ENCODE measurements at regions not wholly inside any gene's neighbourhood (a gene's known extent, or its start where the extent isn't known, plus 50 kb on each side); places are given as distances from the start of the nearest gene placed in this dataset.

GRCh38 chrX:20409991-20410390 is 143.3 kb upstream of the RPS6KA3 start:
- TF ChIP-seq Cebpa-rat (IDR thresholded peaks at IDR 0.05) = no peak
- peaks cover 0 to 4% (median 0%) of the 10 kb centered on the region in 11 experiments; a peak in 1 of 22 replicates for H3K9me3 ChIP-seq (replicated peaks in 1 of 11)
- no peak overlapping the region for H3K27ac ChIP-seq
- no peak overlapping the region for H3K9ac ChIP-seq
- H3K4me3 ChIP-seq = no peak overlapping the region
- H3K36me3 ChIP-seq = no peaks in the 10 kb centered on the region
- no peaks in the 10 kb centered on the region for H4K20me1 ChIP-seq
- H3K27me3 ChIP-seq = no peaks in the 10 kb centered on the region
- H3K4me1 ChIP-seq = peaks cover 7 to 25% (median 22%) of the 10 kb centered on the region in 10 experiments
- no peak overlapping the region for H3K4me2 ChIP-seq

GRCh38 chrX:20402956-20403355 is 136.2 kb upstream of the RPS6KA3 start:
- TF ChIP-seq Cebpa-rat (IDR thresholded peaks at IDR 0.05) = no peak
- Histone ChIP-seq H3K4me3 (no peak overlapping the region), H3K36me3 (no peaks in the 10 kb centered on the region), H3K4me2 (peak overlapping the region in 3 of 11 experiments; percentile 16 to 27 (median 16); a peak in 5 of 22 replicates), H3K27ac (no peak overlapping the region), H3K9ac (no peak overlapping the region), H3K27me3 (no peaks in the 10 kb centered on the region), H3K4me1 (peaks cover 0 to 11% (median 3%) of the 10 kb centered on the region in 10 experiments; a peak in 9 of 20 replicates), H4K20me1 (no peaks in the 10 kb centered on the region), H3K9me3 (replicated peaks in 1 of 11) (peaks cover 0 to 12% (median 4%) of the 10 kb centered on the region in 11 experiments; a peak in 8 of 22 replicates)

GRCh38 chrX:20399728-20400414 is 133.2 kb upstream of the RPS6KA3 start:
- no peak overlapping the region for H3K4me2 ChIP-seq
- H4K20me1 ChIP-seq = no peaks in the 10 kb centered on the region
- no peaks in the 10 kb centered on the region for H3K36me3 ChIP-seq
- TF ChIP-seq Cebpa-rat (IDR thresholded peaks at IDR 0.05) = no peak
- no peak overlapping the region for H3K9ac ChIP-seq
- peaks cover 0 to 9% (median 4%) of the 10 kb centered on the region in 11 experiments; a peak in 7 of 22 replicates for H3K9me3 ChIP-seq (replicated peaks in 1 of 11)
- H3K4me3 ChIP-seq = no peak overlapping the region
- no peak overlapping the region for H3K27ac ChIP-seq
- peaks cover 0 to 11% (median 7%) of the 10 kb centered on the region in 10 experiments; a peak in 13 of 20 replicates for H3K4me1 ChIP-seq
- H3K27me3 ChIP-seq = no peaks in the 10 kb centered on the region; a peak in 1 of 22 replicates

GRCh38 chrX:20397587-20397986 is 130.9 kb upstream of the RPS6KA3 start:
- Histone ChIP-seq H3K27ac (no peak overlapping the region), H3K4me2 (no peak overlapping the region), H3K27me3 (no peaks in the 10 kb centered on the region; a peak in 1 of 22 replicates), H3K9ac (no peak overlapping the region), H4K20me1 (no peaks in the 10 kb centered on the region), H3K36me3 (no peaks in the 10 kb centered on the region), H3K9me3 (replicated peaks in 1 of 11) (peaks cover 0 to 10% (median 4%) of the 10 kb centered on the region in 11 experiments; a peak in 7 of 22 replicates), H3K4me1 (peaks cover 0 to 10% (median 5%) of the 10 kb centered on the region in 10 experiments; a peak in 6 of 20 replicates), H3K4me3 (no peak overlapping the region)
- TF ChIP-seq Cebpa-rat (IDR thresholded peaks at IDR 0.05) = no peak

GRCh38 chrX:20394451-20394850 is 127.7 kb upstream of the RPS6KA3 start:
- Histone ChIP-seq H3K4me1 (peaks cover 0 to 10% (median 5%) of the 10 kb centered on the region in 10 experiments; a peak in 5 of 20 replicates), H3K9ac (no peak overlapping the region), H3K27me3 (no peaks in the 10 kb centered on the region; a peak in 1 of 22 replicates), H3K36me3 (no peaks in the 10 kb centered on the region), H3K4me2 (peak overlapping the region in 4 of 11 experiments; percentile 13 to 28 (median 20); a peak in 7 of 22 replicates), H3K4me3 (no peak overlapping the region), H4K20me1 (no peaks in the 10 kb centered on the region), H3K27ac (no peak overlapping the region), H3K9me3 (replicated peaks in 1 of 11) (0 out of 22 replicates have a peak, but pooled peaks cover 0 to 4% (median 0%) of the 10 kb centered on the region in 11 experiments)
- no peak for TF ChIP-seq Cebpa-rat (IDR thresholded peaks at IDR 0.05)

- Histone ChIP-seq H3K4me2 (no peak overlapping the region), H3K4me1 (peaks cover 0 to 10% (median 5%) of the 10 kb centered on the region in 10 experiments; a peak in 5 of 20 replicates), H3K27ac (no peak overlapping the region), H3K9me3 (replicated peaks in 1 of 11) (0 out of 22 replicates have a peak, but pooled peaks cover 0 to 4% (median 0%) of the 10 kb centered on the region in 11 experiments), H4K20me1 (no peaks in the 10 kb centered on the region), H3K36me3 (no peaks in the 10 kb centered on the region), H3K9ac (no peak overlapping the region), H3K4me3 (no peak overlapping the region), H3K27me3 (no peaks in the 10 kb centered on the region; a peak in 1 of 22 replicates)
- TF ChIP-seq Cebpa-rat (IDR thresholded peaks at IDR 0.05) = no peak
Measured at GRCh38 chrX:20393944-20394343, 127.2 kb upstream of the RPS6KA3 start.

GRCh38 chrX:20388594-20388993 is 121.9 kb upstream of the RPS6KA3 start:
- Histone ChIP-seq H3K27ac (no peak overlapping the region), H3K4me2 (no peak overlapping the region), H3K9ac (no peak overlapping the region), H3K4me3 (no peak overlapping the region), H3K4me1 (no peaks in the 10 kb centered on the region), H3K27me3 (no peaks in the 10 kb centered on the region), H4K20me1 (no peaks in the 10 kb centered on the region), H3K36me3 (no peaks in the 10 kb centered on the region), H3K9me3 (replicated peaks in 1 of 11) (0 out of 22 replicates have a peak, but pooled peaks cover 0 to 4% (median 0%) of the 10 kb centered on the region in 11 experiments)
- no peak for TF ChIP-seq Cebpa-rat (IDR thresholded peaks at IDR 0.05)

GRCh38 chrX:20383477-20383876 is 116.8 kb upstream of the RPS6KA3 start:
- no peak for TF ChIP-seq Cebpa-rat (IDR thresholded peaks at IDR 0.05)
- Histone ChIP-seq H3K4me3 (no peak overlapping the region), H3K4me2 (no peak overlapping the region), H3K27ac (no peak overlapping the region), H3K9ac (no peak overlapping the region), H4K20me1 (no peaks in the 10 kb centered on the region), H3K9me3 (replicated peaks in 1 of 11) (no peaks in the 10 kb centered on the region), H3K36me3 (no peaks in the 10 kb centered on the region), H3K27me3 (no peaks in the 10 kb centered on the region), H3K4me1 (no peaks in the 10 kb centered on the region)

GRCh38 chrX:20382518-20383297 is 116.0 kb upstream of the RPS6KA3 start:
- Histone ChIP-seq H3K27ac (no peak overlapping the region), H3K27me3 (no peaks in the 10 kb centered on the region), H3K4me1 (no peaks in the 10 kb centered on the region), H3K9ac (no peak overlapping the region), H4K20me1 (no peaks in the 10 kb centered on the region), H3K9me3 (replicated peaks in 1 of 11) (no peaks in the 10 kb centered on the region), H3K4me3 (no peak overlapping the region), H3K36me3 (no peaks in the 10 kb centered on the region), H3K4me2 (no peak overlapping the region)
- TF ChIP-seq Cebpa-rat (IDR thresholded peaks at IDR 0.05) = no peak
